RWPE2 (cell line): ENCODE measurements at regions not wholly inside any gene's neighbourhood (a gene's known extent, or its start where the extent isn't known, plus 50 kb on each side); places are given as distances from the start of the nearest gene placed in this dataset.

Source experiments
- ATAC-seq: fragments of 200-7000 bp; cut with Tn5 transposase; 3 replicates; pipeline ENCODE4 v1.9.1; 2021; ENCODE audit warnings: low read depth
- DNase-seq: peaks from one replicate; pipeline ENCODE4 v3.0.0-alpha.2; 2020; ENCODE audit warnings: low spot score
- H3K27ac ChIP-seq: fragments of 450-650 bp; 2 replicates; pipeline ENCODE4 v1.5.1; 2017; ENCODE audit warnings: mild to moderate bottlenecking; ENCODE audit not compliant: poor library complexity, severe bottlenecking
- H3K27me3 ChIP-seq: fragments of 250-450 bp; sonication (Bioruptor Pico); 2 replicates; pipeline ENCODE4 v1.5.1; 2021; ENCODE audit warnings: mild to moderate bottlenecking, moderate library complexity; ENCODE audit not compliant: insufficient read depth, poor library complexity, severe bottlenecking
- H3K36me3 ChIP-seq: fragments of 250-450 bp; sonication (Bioruptor Pico); 2 replicates; pipeline ENCODE4 v1.5.1; 2020; ENCODE audit warnings: low read depth, mild to moderate bottlenecking, moderate library complexity
- H3K4me1 ChIP-seq: fragments of 250-450 bp; sonication (Bioruptor Pico); 2 replicates; pipeline ENCODE4 v1.5.1; 2021; ENCODE audit warnings: mild to moderate bottlenecking, moderate library complexity; ENCODE audit not compliant: insufficient read depth, poor library complexity, severe bottlenecking
- H3K4me3 ChIP-seq: fragments of 250-450 bp; sonication (Bioruptor Pico); 2 replicates; pipeline ENCODE4 v1.5.1; 2021; ENCODE audit warnings: mild to moderate bottlenecking, moderate library complexity; ENCODE audit not compliant: severe bottlenecking
- H3K9me3 ChIP-seq: fragments of 250-450 bp; sonication (Bioruptor Pico); 2 replicates; pipeline ENCODE4 v1.5.1; 2021; ENCODE audit warnings: mild to moderate bottlenecking, moderate library complexity; ENCODE audit not compliant: severe bottlenecking
- CTCF ChIP-seq: fragments of 450-650 bp; IDR thresholded peaks from one replicate; pipeline ENCODE4 v1.5.1; 2017; ENCODE audit warnings: mild to moderate bottlenecking, moderate library complexity; ENCODE audit not compliant: poor library complexity, severe bottlenecking

- Histone ChIP-seq H3K36me3 (no peaks in the 10 kb centered on the region), H3K27ac (no peak overlapping the region), H3K9me3 (no peaks in the 10 kb centered on the region), H3K4me1 (no peaks in the 10 kb centered on the region), H3K4me3 (no peak overlapping the region), H3K27me3 (no peaks in the 10 kb centered on the region)
- ATAC-seq (no peak), DNase-seq (no peak)
- no peak for TF ChIP-seq CTCF
These were observed 391.9 kb downstream of the RMST start for GRCh38 chr12:97854477-97854876.

GRCh38 chr12:97862072-97862471 lies 399.5 kb downstream of the RMST start:
- no peak for TF ChIP-seq CTCF
- Histone ChIP-seq H3K27ac (no peak overlapping the region), H3K36me3 (no peaks in the 10 kb centered on the region), H3K4me3 (no peak overlapping the region), H3K9me3 (no peaks in the 10 kb centered on the region), H3K4me1 (no peaks in the 10 kb centered on the region), H3K27me3 (no peaks in the 10 kb centered on the region)
- ATAC-seq = no peak
- no peak for DNase-seq

GRCh38 chr12:97875064-97875463 lies 412.5 kb downstream of the RMST start:
- Histone ChIP-seq H3K27me3 (no peaks in the 10 kb centered on the region), H3K9me3 (no peaks in the 10 kb centered on the region), H3K36me3 (no peaks in the 10 kb centered on the region), H3K4me1 (no peaks in the 10 kb centered on the region), H3K4me3 (no peak overlapping the region), H3K27ac (no peak overlapping the region)
- no peak for TF ChIP-seq CTCF
- ATAC-seq (peak; percentile 27; the same call in 2 of the 3 replicates), DNase-seq (no peak)

GRCh38 chr12:97876780-97877179 lies 414.2 kb downstream of the RMST start:
- H3K9me3 ChIP-seq = no peaks in the 10 kb centered on the region
- TF ChIP-seq CTCF = no peak
- H3K4me3 ChIP-seq = no peak overlapping the region
- H3K27ac ChIP-seq = no peak overlapping the region
- no peaks in the 10 kb centered on the region for H3K36me3 ChIP-seq
- no peaks in the 10 kb centered on the region for H3K27me3 ChIP-seq
- no peak for ATAC-seq
- H3K4me1 ChIP-seq = no peaks in the 10 kb centered on the region
- no peak for DNase-seq

GRCh38 chr12:97877404-97877803 lies 414.8 kb downstream of the RMST start:
- H3K27me3 ChIP-seq = no peaks in the 10 kb centered on the region
- no peak overlapping the region for H3K27ac ChIP-seq
- no peaks in the 10 kb centered on the region for H3K4me1 ChIP-seq
- no peaks in the 10 kb centered on the region for H3K9me3 ChIP-seq
- TF ChIP-seq CTCF = no peak
- ATAC-seq = no peak
- H3K4me3 ChIP-seq = no peak overlapping the region
- H3K36me3 ChIP-seq = no peaks in the 10 kb centered on the region
- no peak for DNase-seq
